K562 (cell line): ENCODE measurements at regions not wholly inside any gene's neighbourhood (a gene's known extent, or its start where the extent isn't known, plus 50 kb on each side); places are given as distances from the start of the nearest gene placed in this dataset.

Experiments used
- BACH1 ChIP-seq: fragments of 200-800 bp; sonication (Bioruptor generic); IDR thresholded peaks from 2 replicates; pipeline ENCODE4 v1.6.1; 2016; ENCODE audit warnings: missing genetic modification characterization, missing compliant biosample characterization
- CTCF ChIP-seq, 3 experiments: IDR thresholded peaks in 2 of 3; conservative IDR thresholded peaks in 1 of 3; 2 replicates each; pipeline ENCODE4 v1.5.1; 2011 to 2012; ENCODE audit warnings: low read length in 3 of 3, mild to moderate bottlenecking in 3 of 3, control low read depth in 2 of 3, improper control_type of control experiment in 1 of 3, inconsistent platforms in 1 of 3, low read depth in 1 of 3, mixed read lengths in 1 of 3, moderate library complexity in 1 of 3; ENCODE audit not compliant: insufficient read depth in 2 of 3
- MED1 ChIP-seq: sonication (generic); formaldehyde crosslinking; IDR thresholded peaks from 2 replicates; pipeline ENCODE4 v1.8.1; 2023; ENCODE audit warnings: missing genetic modification reagents, borderline replicate concordance
- NBN ChIP-seq: fragments of 450-650 bp; IDR thresholded peaks from 2 replicates; pipeline ENCODE4 v1.6.1; 2016; ENCODE audit warnings: low read depth, mild to moderate bottlenecking
- NFRKB ChIP-seq: fragments of 450-650 bp; IDR thresholded peaks from 2 replicates; pipeline ENCODE4 v1.6.1; 2016; ENCODE audit warnings: low read depth

- TF ChIP-seq BACH1 (tag) (no peak), NFRKB (no peak), NBN (no peak), MED1 (CRISPR knock-in tag) (no peak), CTCF (IDR thresholded peaks at IDR 0.05 in 2 of 3, conservative IDR thresholded peaks at IDR 0.05 in 1 of 3; ENCODE audit: insufficient read depth in 2 of 3, low read depth in 1 of 3, low read length in 3 of 3) (no peak)
Measured at GRCh38 chr19:13689085-13689484, 75.2 kb upstream of the MRI1 start.
